Endodermal cell (in vitro differentiated cells): ENCODE measurements at regions not wholly inside any gene's neighbourhood (a gene's known extent, or its start where the extent isn't known, plus 50 kb on each side); places are given as distances from the start of the nearest gene placed in this dataset.

Experiments
- DNase-seq: peaks from one replicate; pipeline ENCODE4 v3.0.0-alpha.2; 2017
- H3K27ac ChIP-seq: 2 replicates; pipeline ENCODE4 v1.5.1; 2013; ENCODE audit warnings: mild to moderate bottlenecking, low read depth, low read length, moderate library complexity
- H3K27me3 ChIP-seq: 2 replicates; pipeline ENCODE4 v1.6.1; 2013; ENCODE audit warnings: mild to moderate bottlenecking, low read length, moderate library complexity; ENCODE audit not compliant: insufficient read depth, control insufficient read depth, poor library complexity, severe bottlenecking
- H3K36me3 ChIP-seq: 2 replicates; pipeline ENCODE4 v1.7.0; 2013; ENCODE audit warnings: mild to moderate bottlenecking, low read length, moderate library complexity; ENCODE audit not compliant: control insufficient read depth, insufficient read depth
- H3K4me1 ChIP-seq: one replicate; pipeline ENCODE4 v1.7.0; 2013; ENCODE audit warnings: low read length; ENCODE audit not compliant: control insufficient read depth, insufficient read depth
- H3K4me3 ChIP-seq: 2 replicates; pipeline ENCODE4 v1.5.1; 2013; ENCODE audit warnings: mild to moderate bottlenecking, low read length, moderate library complexity
- H3K9ac ChIP-seq: 2 replicates; pipeline ENCODE4 v1.6.1; 2013; ENCODE audit warnings: mild to moderate bottlenecking, low read length, moderate library complexity; ENCODE audit not compliant: poor library complexity, severe bottlenecking; ENCODE audit errors: extremely low read depth
- H3K9me3 ChIP-seq: 2 replicates; pipeline ENCODE4 v1.6.1; 2013; ENCODE audit warnings: mild to moderate bottlenecking, low read length, moderate library complexity; ENCODE audit not compliant: control insufficient read depth
- H3K27ac Mint-ChIP-seq: 2 replicates; pipeline ENCODE4 v1.8.0; 2020; ENCODE audit warnings: mixed read lengths
- H3K27me3 Mint-ChIP-seq: 2 replicates; pipeline ENCODE4 v1.8.0; 2021; ENCODE audit warnings: mild to moderate bottlenecking, mixed read lengths; ENCODE audit not compliant: insufficient read depth
- H3K36me3 Mint-ChIP-seq: 2 replicates; pipeline ENCODE4 v1.8.0; 2020; ENCODE audit warnings: low read depth, mixed read lengths
- H3K4me1 Mint-ChIP-seq: 2 replicates; pipeline ENCODE4 v1.8.0; 2020; ENCODE audit warnings: mixed read lengths
- H3K4me3 Mint-ChIP-seq: 2 replicates; pipeline ENCODE4 v1.8.0; 2020; ENCODE audit warnings: mild to moderate bottlenecking, moderate library complexity, mixed read lengths
- H3K9me3 Mint-ChIP-seq: 2 replicates; pipeline ENCODE4 v1.8.0; 2020; ENCODE audit warnings: mild to moderate bottlenecking, mixed read lengths
- WGBS, 2 experiments: methylation state at CpG; one replicate each; pipeline versions ENCODE4 v1.1.5 to v1.1.7; 2013; ENCODE audit warnings: missing lambda C conversion rate in 2 of 2, mixed read lengths in 1 of 2; ENCODE audit not compliant: insufficient coverage in 1 of 2, insufficient read length in 1 of 2; 5-methylcytosine and 5-hydroxymethylcytosine counted together
- TF ChIP-seq, protein P1 (sequence below): fragments of 200-600 bp; sonication (generic); conservative IDR thresholded peaks from 2 replicates; pipeline ENCODE4 v1.5.0; 2021; ENCODE audit warnings: antibody characterized with exemption, mild to moderate bottlenecking

DNA sequence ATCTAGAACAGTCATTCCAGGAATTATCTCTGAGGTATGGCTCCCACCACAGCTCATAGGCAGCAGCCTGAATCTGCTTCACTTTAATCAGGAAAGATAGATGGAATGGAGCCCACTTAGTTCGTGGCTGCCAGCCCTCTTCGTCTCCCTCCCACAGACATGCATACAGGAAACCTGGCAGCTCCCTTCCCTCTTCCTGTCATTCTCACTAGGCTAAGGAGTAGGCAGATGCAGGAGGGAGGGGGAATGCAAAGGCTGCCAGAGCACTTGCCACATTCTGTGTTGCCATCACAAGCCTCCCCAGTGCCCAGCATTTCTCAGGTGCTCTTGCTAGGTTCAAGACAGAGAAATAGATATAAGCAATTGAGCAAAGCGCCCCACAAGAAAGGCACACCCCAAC, 378.9 kb downstream of the ELAVL2 start:
- no peak overlapping the region for H3K27ac ChIP-seq
- no peaks in the 10 kb centered on the region for H3K9me3 ChIP-seq
- 32 to 66% methylated on average over 2 to 3 of the region's 3 CpGs for WGBS, 2 experiments
- no peak overlapping the region for H3K4me3 Mint-ChIP-seq
- H3K27ac Mint-ChIP-seq: no peak overlapping the region
- no peaks in the 10 kb centered on the region for H3K4me1 Mint-ChIP-seq
- no peaks in the 10 kb centered on the region for H3K27me3 ChIP-seq
- no peaks in the 10 kb centered on the region for H3K36me3 ChIP-seq
- peak; percentile 59 for DNase-seq
- H3K9ac ChIP-seq: no peak overlapping the region
- TF ChIP-seq, protein P1, sequence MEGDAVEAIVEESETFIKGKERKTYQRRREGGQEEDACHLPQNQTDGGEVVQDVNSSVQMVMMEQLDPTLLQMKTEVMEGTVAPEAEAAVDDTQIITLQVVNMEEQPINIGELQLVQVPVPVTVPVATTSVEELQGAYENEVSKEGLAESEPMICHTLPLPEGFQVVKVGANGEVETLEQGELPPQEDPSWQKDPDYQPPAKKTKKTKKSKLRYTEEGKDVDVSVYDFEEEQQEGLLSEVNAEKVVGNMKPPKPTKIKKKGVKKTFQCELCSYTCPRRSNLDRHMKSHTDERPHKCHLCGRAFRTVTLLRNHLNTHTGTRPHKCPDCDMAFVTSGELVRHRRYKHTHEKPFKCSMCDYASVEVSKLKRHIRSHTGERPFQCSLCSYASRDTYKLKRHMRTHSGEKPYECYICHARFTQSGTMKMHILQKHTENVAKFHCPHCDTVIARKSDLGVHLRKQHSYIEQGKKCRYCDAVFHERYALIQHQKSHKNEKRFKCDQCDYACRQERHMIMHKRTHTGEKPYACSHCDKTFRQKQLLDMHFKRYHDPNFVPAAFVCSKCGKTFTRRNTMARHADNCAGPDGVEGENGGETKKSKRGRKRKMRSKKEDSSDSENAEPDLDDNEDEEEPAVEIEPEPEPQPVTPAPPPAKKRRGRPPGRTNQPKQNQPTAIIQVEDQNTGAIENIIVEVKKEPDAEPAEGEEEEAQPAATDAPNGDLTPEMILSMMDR: no peak
- no peak overlapping the region for H3K4me3 ChIP-seq
- no peaks in the 10 kb centered on the region for H3K4me1 ChIP-seq
- H3K36me3 Mint-ChIP-seq: no peaks in the 10 kb centered on the region
- peaks cover 3% of the 10 kb centered on the region for H3K9me3 Mint-ChIP-seq
- no peaks in the 10 kb centered on the region for H3K27me3 Mint-ChIP-seq

DNA sequence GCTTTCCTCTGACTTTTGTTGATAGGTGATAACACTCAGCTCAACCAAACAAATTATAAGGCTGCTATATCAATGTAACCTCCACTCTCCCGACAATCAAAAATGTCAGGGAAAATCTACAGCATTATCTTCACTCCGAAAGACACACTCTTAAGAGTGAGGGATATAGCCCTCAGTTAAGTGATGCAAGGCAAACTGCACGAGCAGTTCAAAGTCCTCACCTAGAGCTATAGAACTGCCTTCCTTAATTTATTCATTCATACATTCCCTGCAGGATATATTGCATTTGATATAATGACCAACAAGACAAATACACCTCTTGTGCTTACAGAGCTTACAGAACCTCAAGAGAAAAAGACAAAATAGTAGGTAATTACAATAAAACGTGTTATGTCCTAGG, 378.1 kb downstream of the ELAVL2 start:
- TF ChIP-seq, protein P1: no peak
- Mint-ChIP-seq H3K36me3 (no peaks in the 10 kb centered on the region), H3K9me3 (peaks cover 9% of the 10 kb centered on the region), H3K27ac (no peak overlapping the region), H3K27me3 (no peaks in the 10 kb centered on the region), H3K4me1 (no peaks in the 10 kb centered on the region), H3K4me3 (no peak overlapping the region)
- Histone ChIP-seq H3K4me1 (no peaks in the 10 kb centered on the region), H3K27ac (no peak overlapping the region), H3K27me3 (no peaks in the 10 kb centered on the region), H3K4me3 (no peak overlapping the region), H3K9me3 (no peaks in the 10 kb centered on the region), H3K9ac (no peak overlapping the region), H3K36me3 (no peaks in the 10 kb centered on the region)
- no peak for DNase-seq
- 84 to 100% methylated on average over 3 to 4 of the region's 4 CpGs for WGBS, 2 experiments

- WGBS, 2 experiments: 95% methylated on average over 10 to 32 of the region's 32 CpGs
- Mint-ChIP-seq H3K27ac (no peak overlapping the region), H3K36me3 (no peaks in the 10 kb centered on the region), H3K4me3 (no peak overlapping the region), H3K4me1 (no peaks in the 10 kb centered on the region), H3K27me3 (no peaks in the 10 kb centered on the region), H3K9me3 (peaks cover 9% of the 10 kb centered on the region)
- DNase-seq: no peak
- Histone ChIP-seq H3K36me3 (no peaks in the 10 kb centered on the region), H3K4me3 (no peak overlapping the region), H3K9me3 (no peaks in the 10 kb centered on the region), H3K4me1 (no peaks in the 10 kb centered on the region), H3K27ac (no peak overlapping the region), H3K9ac (no peak overlapping the region), H3K27me3 (no peaks in the 10 kb centered on the region)
- TF ChIP-seq, protein P1: no peak
These were observed 374.1 kb downstream of the ELAVL2 start for GRCh38 chr9:23451802-23452418.
